GM23338 (cell line): ENCODE measurements at regions not wholly inside any gene's neighbourhood (a gene's known extent, or its start where the extent isn't known, plus 50 kb on each side); places are given as distances from the start of the nearest gene placed in this dataset.

Experiments
- CTCF ChIP-seq, 2 experiments: fragments of 200-600 bp in 1 of 2; sonication (generic) in 1 of 2; conservative IDR thresholded peaks; 2 replicates each; pipeline versions ENCODE4 v1.5.1 to v1.6.1; 2016 to 2017; ENCODE audit warnings: antibody characterized with exemption in 2 of 2, low read depth in 2 of 2, mild to moderate bottlenecking in 2 of 2, moderate library complexity in 1 of 2
- ETS1 ChIP-seq: IDR thresholded peaks from 2 replicates; pipeline ENCODE4 v1.6.1; 2016; ENCODE audit warnings: antibody characterized with exemption
- EZH2 ChIP-seq: fragments of 200-600 bp; sonication (generic); IDR thresholded peaks from one replicate; pipeline ENCODE4 v1.8.0; 2017; ENCODE audit warnings: antibody characterized with exemption, mild to moderate bottlenecking, low read depth; ENCODE audit not compliant: unreplicated experiment
- EZH2phosphoT487 ChIP-seq: fragments of 200-600 bp; sonication (generic); IDR thresholded peaks from one replicate; pipeline ENCODE4 v1.8.1; 2018; ENCODE audit warnings: antibody characterized with exemption; ENCODE audit not compliant: unreplicated experiment
- POLR2AphosphoS5 ChIP-seq: IDR thresholded peaks from 2 replicates; pipeline ENCODE4 v1.6.1; 2016; ENCODE audit warnings: antibody characterized with exemption, low read depth
- TF ChIP-seq, protein P1 (sequence below): IDR thresholded peaks from one replicate; pipeline ENCODE4 v1.6.1; 2018; ENCODE audit warnings: antibody characterized with exemption; ENCODE audit not compliant: unreplicated experiment

DNA sequence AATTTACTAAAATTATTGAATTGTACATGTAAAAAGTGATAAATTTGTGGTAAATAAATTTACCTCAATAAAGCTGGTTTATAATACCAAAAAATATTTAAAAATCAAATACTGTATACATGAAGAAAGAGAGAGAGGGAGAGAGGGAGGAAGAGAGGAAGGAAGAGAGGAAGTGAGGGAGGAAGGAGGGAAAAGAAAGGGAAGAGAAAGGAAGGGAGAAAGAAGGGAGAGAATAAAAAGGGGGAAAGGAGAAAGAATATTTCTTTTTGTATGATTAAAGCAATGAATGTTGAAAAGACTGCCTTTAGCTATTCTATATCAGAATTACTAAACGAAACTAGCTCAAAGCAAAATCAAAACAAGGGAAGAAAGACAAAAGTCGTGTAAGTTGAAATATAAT lies 150.0 kb downstream of the LRIG2 start:
- TF ChIP-seq CTCF (conservative IDR thresholded peaks at IDR 0.05; ENCODE audit: low read depth in 2 of 2) (no peak), ETS1 (no peak), EZH2 (no peak), POLR2AphosphoS5 (no peak), EZH2phosphoT487 (no peak)
- TF ChIP-seq, protein P1, sequence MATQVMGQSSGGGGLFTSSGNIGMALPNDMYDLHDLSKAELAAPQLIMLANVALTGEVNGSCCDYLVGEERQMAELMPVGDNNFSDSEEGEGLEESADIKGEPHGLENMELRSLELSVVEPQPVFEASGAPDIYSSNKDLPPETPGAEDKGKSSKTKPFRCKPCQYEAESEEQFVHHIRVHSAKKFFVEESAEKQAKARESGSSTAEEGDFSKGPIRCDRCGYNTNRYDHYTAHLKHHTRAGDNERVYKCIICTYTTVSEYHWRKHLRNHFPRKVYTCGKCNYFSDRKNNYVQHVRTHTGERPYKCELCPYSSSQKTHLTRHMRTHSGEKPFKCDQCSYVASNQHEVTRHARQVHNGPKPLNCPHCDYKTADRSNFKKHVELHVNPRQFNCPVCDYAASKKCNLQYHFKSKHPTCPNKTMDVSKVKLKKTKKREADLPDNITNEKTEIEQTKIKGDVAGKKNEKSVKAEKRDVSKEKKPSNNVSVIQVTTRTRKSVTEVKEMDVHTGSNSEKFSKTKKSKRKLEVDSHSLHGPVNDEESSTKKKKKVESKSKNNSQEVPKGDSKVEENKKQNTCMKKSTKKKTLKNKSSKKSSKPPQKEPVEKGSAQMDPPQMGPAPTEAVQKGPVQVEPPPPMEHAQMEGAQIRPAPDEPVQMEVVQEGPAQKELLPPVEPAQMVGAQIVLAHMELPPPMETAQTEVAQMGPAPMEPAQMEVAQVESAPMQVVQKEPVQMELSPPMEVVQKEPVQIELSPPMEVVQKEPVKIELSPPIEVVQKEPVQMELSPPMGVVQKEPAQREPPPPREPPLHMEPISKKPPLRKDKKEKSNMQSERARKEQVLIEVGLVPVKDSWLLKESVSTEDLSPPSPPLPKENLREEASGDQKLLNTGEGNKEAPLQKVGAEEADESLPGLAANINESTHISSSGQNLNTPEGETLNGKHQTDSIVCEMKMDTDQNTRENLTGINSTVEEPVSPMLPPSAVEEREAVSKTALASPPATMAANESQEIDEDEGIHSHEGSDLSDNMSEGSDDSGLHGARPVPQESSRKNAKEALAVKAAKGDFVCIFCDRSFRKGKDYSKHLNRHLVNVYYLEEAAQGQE = no peak
